Bronchial epithelial cell (primary cell): ENCODE measurements at regions not wholly inside any gene's neighbourhood (a gene's known extent, or its start where the extent isn't known, plus 50 kb on each side); places are given as distances from the start of the nearest gene placed in this dataset.

Experiments used
- DNase-seq: peaks from one replicate; pipeline ENCODE4 v3.0.0-alpha.2; 2010; ENCODE audit warnings: low read depth
- FAIRE-seq: peaks from 2 replicates; lab custom pipeline; 2011; peaks lifted over from hg19 to GRCh38; lab: Jason Lieb, UNC
- H3K27me3 ChIP-seq: 2 replicates; pipeline ENCODE4 v1.5.1; 2011; ENCODE audit warnings: low read length; ENCODE audit not compliant: control insufficient read depth, insufficient read depth
- H3K36me3 ChIP-seq: 2 replicates; pipeline ENCODE4 v1.5.1; 2011; ENCODE audit warnings: low read length; ENCODE audit not compliant: control insufficient read depth, insufficient read depth
- H3K4me3 ChIP-seq: 2 replicates; pipeline ENCODE4 v1.5.1; 2011; ENCODE audit warnings: mild to moderate bottlenecking, low read depth, low read length, control low read depth
- CTCF ChIP-seq: IDR thresholded peaks from 2 replicates; pipeline ENCODE4 v1.5.1; 2011; ENCODE audit warnings: mild to moderate bottlenecking, moderate library complexity, low read length, control low read depth, inconsistent platforms; ENCODE audit not compliant: insufficient read depth, severe bottlenecking

- FAIRE-seq: no peak
- TF ChIP-seq CTCF: no peak
- Histone ChIP-seq H3K4me3 (no peak overlapping the region), H3K36me3 (no peaks in the 10 kb centered on the region), H3K27me3 (no peaks in the 10 kb centered on the region)
- no peak for DNase-seq
Measured at GRCh38 chr2:65554765-65555591, 122.6 kb upstream of the SPRED2 start.

- DNase-seq (no peak), FAIRE-seq (no peak)
- Histone ChIP-seq H3K36me3 (no peaks in the 10 kb centered on the region), H3K4me3 (no peak overlapping the region), H3K27me3 (no peaks in the 10 kb centered on the region)
- TF ChIP-seq CTCF: no peak
Measured at GRCh38 chr2:65553504-65554074, 121.2 kb upstream of the SPRED2 start.

GRCh38 chr2:65551528-65551927 lies 119.1 kb upstream of the SPRED2 start:
- H3K27me3 ChIP-seq: no peaks in the 10 kb centered on the region

GRCh38 chr2:65550246-65550645 lies 117.8 kb upstream of the SPRED2 start:
- Histone ChIP-seq H3K27me3 (no peaks in the 10 kb centered on the region), H3K36me3 (no peaks in the 10 kb centered on the region), H3K4me3 (no peak overlapping the region)
- TF ChIP-seq CTCF: no peak
- FAIRE-seq (peak; percentile 7), DNase-seq (no peak)

More at GRCh38 chr2:65551528-65551927, 119.1 kb upstream of the SPRED2 start:
- Histone ChIP-seq H3K4me3 (no peak overlapping the region), H3K36me3 (no peaks in the 10 kb centered on the region)
- FAIRE-seq: no peak
- no peak for TF ChIP-seq CTCF
- DNase-seq: no peak

- no peak for FAIRE-seq
- TF ChIP-seq CTCF: no peak
- Histone ChIP-seq H3K36me3 (no peaks in the 10 kb centered on the region), H3K4me3 (no peak overlapping the region), H3K27me3 (no peaks in the 10 kb centered on the region)
- no peak for DNase-seq
Measured at GRCh38 chr2:65549631-65550030, 117.2 kb upstream of the SPRED2 start.
